Spleen (tissue), 11 donors: ENCODE measurements at regions not wholly inside any gene's neighbourhood (a gene's known extent, or its start where the extent isn't known, plus 50 kb on each side); places are given as distances from the start of the nearest gene placed in this dataset.

Experiments
- DNase-seq: peaks from one replicate; pipeline ENCODE4 v3.0.0-alpha.2; 2020
- H3K27ac ChIP-seq, 8 donors: fragments of 200-600 bp; sonication (generic) in 7 of 8; 1 replicate in 4 of 8; 2 replicates in 4 of 8; pipeline versions ENCODE4 v1.5.0 to v1.8.0; 2016 to 2021; ENCODE audit warnings: inconsistent platforms in 4 of 8, mild to moderate bottlenecking in 4 of 8, moderate library complexity in 1 of 8
- H3K27me3 ChIP-seq, 7 donors: fragments of 200-600 bp; sonication (generic) in 6 of 7; replicated peaks in 1 of 7; 1 replicate in 4 of 7; 2 replicates in 3 of 7; pipeline versions ENCODE4 v1.5.0 to v1.8.0; 2016 to 2021; ENCODE audit warnings: inconsistent platforms in 3 of 7, mild to moderate bottlenecking in 1 of 7
- H3K36me3 ChIP-seq, 6 donors: fragments of 200-600 bp; sonication (generic) in 5 of 6; 1 replicate in 4 of 6; 2 replicates in 2 of 6; pipeline versions ENCODE4 v1.5.0 to v1.8.0; 2016 to 2021; ENCODE audit warnings: inconsistent platforms in 2 of 6
- H3K4me1 ChIP-seq, 6 donors: fragments of 200-600 bp; sonication (generic) in 5 of 6; 1 replicate in 3 of 6; 2 replicates in 3 of 6; pipeline versions ENCODE4 v1.5.0 to v1.8.0; 2016 to 2021; ENCODE audit warnings: inconsistent platforms in 3 of 6
- H3K4me3 ChIP-seq, 8 donors: fragments of 200-600 bp; sonication (generic) in 7 of 8; 1 replicate in 4 of 8; 2 replicates in 4 of 8; pipeline versions ENCODE4 v1.5.0 to v1.8.0; 2016 to 2021; ENCODE audit warnings: inconsistent platforms in 4 of 8, mild to moderate bottlenecking in 4 of 8, moderate library complexity in 2 of 8
- H3K9me3 ChIP-seq, 8 donors: fragments of 200-600 bp; sonication (generic) in 7 of 8; 1 replicate in 4 of 8; 2 replicates in 4 of 8; pipeline versions ENCODE4 v1.5.0 to v1.8.0; 2016 to 2021; ENCODE audit warnings: inconsistent platforms in 4 of 8
- POLR2A ChIP-seq, 3 donors: fragments of 450-650 bp; IDR thresholded peaks; one replicate each; pipeline ENCODE4 v1.5.1; 2017; ENCODE audit warnings: antibody characterized with exemption in 3 of 3, mild to moderate bottlenecking in 1 of 3
- POLR2AphosphoS5 ChIP-seq, 3 donors: sonication (generic); formaldehyde crosslinking; IDR thresholded peaks; one replicate each; pipeline ENCODE4 v1.5.1; 2017; ENCODE audit warnings: antibody characterized with exemption in 3 of 3
- WGBS, 5 donors: extraction: QIAGEN DNeasy Blood & Tissue Kit in 3 of 5; methylation state at CpG; one replicate each; pipeline versions ENCODE4 v1.1.5 to v1.1.7; 2013 to 2018; 5-methylcytosine and 5-hydroxymethylcytosine counted together
- intact Hi-C: fragments of 100-400 bp; cut with DNase I; formaldehyde crosslinking; loops from one replicate; pipeline ENCODE4 v1.15.0; 2023; ENCODE audit warnings: low total_unique reads
- TF ChIP-seq, protein P1 (sequence below), 11 experiments: fragments of 200-600 bp in 7 of 11; fragments of 450-650 bp in 4 of 11; sonication (generic) in 4 of 11; IDR thresholded peaks in 8 of 11; conservative IDR thresholded peaks in 3 of 11; 1 replicate in 7 of 11; 2 replicates in 4 of 11; pipeline versions ENCODE4 v1.4.0 to v1.8.0; 2016 to 2021; ENCODE audit warnings: antibody characterized with exemption in 11 of 11, inconsistent platforms in 4 of 11, mild to moderate bottlenecking in 1 of 11
- donor health status: healthy with polysubstance abuse.
- donor health status: DM: no; HTN: no; CAD: no; lungs with moderate emphysema.
- donor health status: DM: no; HTN: no; CAD: no.
- donor health status: Bipolar disorder and iron deficiency.
- donor health status: healthy.
- donor health status: DM: no; HTN: no; CAD: no.
- donor health status: DM: yes; HTN: yes; CAD: no.

DNA sequence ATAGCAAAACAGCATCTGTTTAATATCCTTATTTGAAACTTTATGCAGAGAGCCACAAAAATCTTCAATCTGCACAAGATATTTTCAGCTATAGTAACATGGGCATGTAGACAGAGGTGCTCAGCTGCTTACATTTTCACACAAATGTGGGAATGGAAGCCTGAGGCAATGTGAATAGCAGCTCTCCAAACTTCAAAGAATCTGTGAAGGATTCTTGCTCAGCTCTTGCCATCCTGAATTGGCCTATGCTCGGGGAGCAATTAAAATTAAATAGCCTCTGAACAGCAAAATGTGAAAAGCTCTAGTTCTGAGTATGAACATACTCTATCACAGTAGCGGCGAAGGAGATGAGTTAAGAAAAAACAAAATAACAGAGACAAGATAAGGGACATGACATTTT is 1523.8 kb downstream of the PCDH7 start:
- no peaks in the 10 kb centered on the region for H3K36me3 ChIP-seq
- no peak for DNase-seq

DNA sequence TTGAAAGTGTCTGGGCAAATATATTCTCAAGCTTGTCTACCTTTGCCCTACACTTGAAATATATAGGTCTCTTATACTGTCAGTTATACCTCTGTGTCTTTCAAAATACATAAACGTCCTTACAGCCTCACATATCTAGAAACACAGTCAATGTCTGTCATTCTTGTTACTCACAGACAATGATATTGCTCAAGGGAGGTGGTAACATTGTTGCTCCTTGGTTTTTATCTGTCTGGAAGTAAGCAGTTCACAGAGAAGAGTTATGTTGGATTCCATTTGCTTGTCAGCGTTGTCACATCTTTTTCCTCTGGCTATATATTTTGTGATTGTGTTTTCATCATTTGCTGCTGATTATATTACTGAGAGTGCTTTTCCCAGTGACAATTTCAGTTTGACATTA is 1528.9 kb downstream of the PCDH7 start:
- Histone ChIP-seq H3K4me3 (no peak overlapping the region), H3K27me3 (no peaks in the 10 kb centered on the region), H3K27ac (no peak overlapping the region), H3K4me1 (no peaks in the 10 kb centered on the region), H3K9me3 (no peaks in the 10 kb centered on the region), H3K36me3 (no peaks in the 10 kb centered on the region)
- TF ChIP-seq POLR2A (IDR thresholded peaks at IDR 0.05) (no peak), POLR2AphosphoS5 (IDR thresholded peaks at IDR 0.05) (no peak)
- TF ChIP-seq, protein P1, sequence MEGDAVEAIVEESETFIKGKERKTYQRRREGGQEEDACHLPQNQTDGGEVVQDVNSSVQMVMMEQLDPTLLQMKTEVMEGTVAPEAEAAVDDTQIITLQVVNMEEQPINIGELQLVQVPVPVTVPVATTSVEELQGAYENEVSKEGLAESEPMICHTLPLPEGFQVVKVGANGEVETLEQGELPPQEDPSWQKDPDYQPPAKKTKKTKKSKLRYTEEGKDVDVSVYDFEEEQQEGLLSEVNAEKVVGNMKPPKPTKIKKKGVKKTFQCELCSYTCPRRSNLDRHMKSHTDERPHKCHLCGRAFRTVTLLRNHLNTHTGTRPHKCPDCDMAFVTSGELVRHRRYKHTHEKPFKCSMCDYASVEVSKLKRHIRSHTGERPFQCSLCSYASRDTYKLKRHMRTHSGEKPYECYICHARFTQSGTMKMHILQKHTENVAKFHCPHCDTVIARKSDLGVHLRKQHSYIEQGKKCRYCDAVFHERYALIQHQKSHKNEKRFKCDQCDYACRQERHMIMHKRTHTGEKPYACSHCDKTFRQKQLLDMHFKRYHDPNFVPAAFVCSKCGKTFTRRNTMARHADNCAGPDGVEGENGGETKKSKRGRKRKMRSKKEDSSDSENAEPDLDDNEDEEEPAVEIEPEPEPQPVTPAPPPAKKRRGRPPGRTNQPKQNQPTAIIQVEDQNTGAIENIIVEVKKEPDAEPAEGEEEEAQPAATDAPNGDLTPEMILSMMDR (IDR thresholded peaks at IDR 0.05 in 8 of 11, conservative IDR thresholded peaks at IDR 0.05 in 3 of 11) = no peak
- 60 to 71% (median 61%) methylated on average over 2 of the region's 2 CpGs for WGBS, 5 donors
- intact Hi-C loops = no loop called here
- DNase-seq = no peak

More for the DNA sequence above, 1523.8 kb downstream of the PCDH7 start:
- Histone ChIP-seq H3K4me1 (no peaks in the 10 kb centered on the region), H3K9me3 (no peaks in the 10 kb centered on the region), H3K27ac (no peak overlapping the region), H3K4me3 (no peak overlapping the region), H3K27me3 (no peaks in the 10 kb centered on the region)
- intact Hi-C loops = no loop called here
- TF ChIP-seq POLR2A (IDR thresholded peaks at IDR 0.05) = no peak
- TF ChIP-seq POLR2AphosphoS5 (IDR thresholded peaks at IDR 0.05) = no peak
- TF ChIP-seq, protein P1 (IDR thresholded peaks at IDR 0.05 in 8 of 11, conservative IDR thresholded peaks at IDR 0.05 in 3 of 11) = no peak
- WGBS, 5 donors = 58 to 86% (median 81%) methylated on average over 3 of the region's 3 CpGs

DNA sequence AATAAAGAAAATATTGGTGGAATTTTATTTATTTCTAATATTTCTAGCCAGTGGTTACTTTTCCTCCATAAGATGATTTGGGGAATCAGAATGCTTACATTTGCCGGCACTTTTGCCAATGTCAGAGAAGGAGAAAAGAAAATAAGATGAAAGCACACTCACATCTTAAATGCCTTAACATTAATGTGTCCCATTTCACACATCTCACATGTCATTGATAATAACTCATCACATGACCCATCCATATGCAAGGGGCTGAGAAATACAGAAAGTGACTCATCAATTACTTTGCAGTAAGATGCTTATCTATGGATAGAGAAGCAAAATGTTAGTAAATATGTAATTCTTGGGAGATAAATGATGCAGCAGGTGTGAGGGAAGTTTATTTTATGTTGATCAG is 1531.0 kb downstream of the PCDH7 start:
- H3K9me3 ChIP-seq = no peaks in the 10 kb centered on the region
- intact Hi-C loops = no loop called here
- no peaks in the 10 kb centered on the region for H3K4me1 ChIP-seq
- H3K27me3 ChIP-seq = no peaks in the 10 kb centered on the region
- H3K36me3 ChIP-seq = no peaks in the 10 kb centered on the region
- WGBS, 5 donors = 90 to 100% (median 91%) methylated on average over 1 of the region's 1 CpG
- DNase-seq = no peak
- H3K4me3 ChIP-seq = no peak overlapping the region
- TF ChIP-seq POLR2AphosphoS5 (IDR thresholded peaks at IDR 0.05) (no peak), POLR2A (IDR thresholded peaks at IDR 0.05) (no peak)
- TF ChIP-seq, protein P1 (IDR thresholded peaks at IDR 0.05 in 8 of 11, conservative IDR thresholded peaks at IDR 0.05 in 3 of 11) = no peak
- no peak overlapping the region for H3K27ac ChIP-seq

DNA sequence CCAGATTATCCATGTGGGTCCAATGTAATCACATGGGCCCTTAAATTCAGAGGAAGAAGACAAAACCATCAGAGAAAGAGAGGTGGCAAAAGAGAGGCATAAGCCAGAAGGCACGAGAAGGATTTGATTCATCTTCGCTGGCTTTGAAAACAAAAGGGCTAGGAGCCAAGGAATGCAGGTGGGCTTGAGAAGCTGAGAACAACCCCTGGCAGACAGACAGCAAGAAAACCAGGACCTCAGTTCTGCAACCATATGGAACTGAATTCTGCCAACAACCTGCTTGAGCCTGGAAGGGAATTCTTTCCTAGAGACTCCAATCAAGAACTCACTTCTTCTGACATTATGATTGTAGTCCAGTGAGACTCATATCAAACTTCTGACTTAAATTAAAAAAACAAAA is 1531.8 kb downstream of the PCDH7 start:
- no peak overlapping the region for H3K27ac ChIP-seq
- H3K36me3 ChIP-seq = no peaks in the 10 kb centered on the region
- 82 to 91% (median 86%) methylated on average over 2 of the region's 2 CpGs for WGBS, 5 donors
- no peaks in the 10 kb centered on the region for H3K9me3 ChIP-seq
- H3K4me3 ChIP-seq = no peak overlapping the region
- no peak for DNase-seq
- TF ChIP-seq POLR2A (IDR thresholded peaks at IDR 0.05) = no peak
- no peak for TF ChIP-seq POLR2AphosphoS5 (IDR thresholded peaks at IDR 0.05)
- TF ChIP-seq, protein P1 (IDR thresholded peaks at IDR 0.05 in 8 of 11, conservative IDR thresholded peaks at IDR 0.05 in 3 of 11) = no peak
- no peaks in the 10 kb centered on the region for H3K27me3 ChIP-seq
- intact Hi-C loops = no loop called here
- H3K4me1 ChIP-seq = no peaks in the 10 kb centered on the region
